ENCODE measurements at regions not wholly inside any gene's neighbourhood (a gene's known extent, or its start where the extent isn't known, plus 50 kb on each side); places are given as distances from the start of the nearest gene placed in this dataset.

DNA sequence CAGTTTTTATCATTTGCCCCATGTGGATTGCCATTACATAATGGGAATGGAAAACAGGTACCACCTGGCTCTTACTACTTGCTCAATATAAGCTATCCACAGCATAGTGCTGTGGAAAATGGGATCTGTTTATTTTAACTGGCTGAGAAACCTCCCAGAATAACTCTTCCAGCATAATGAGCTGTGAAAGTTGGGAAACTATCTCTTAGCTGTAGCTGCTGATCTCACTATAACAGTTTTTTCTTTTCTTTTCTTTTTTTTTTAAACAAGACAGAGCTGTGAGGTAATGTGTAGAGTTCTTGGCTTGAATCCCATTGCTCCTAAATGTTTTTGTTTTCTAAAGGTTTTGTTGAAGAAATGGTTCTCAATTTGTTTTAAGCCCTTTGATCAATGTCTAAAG, 988.3 kb downstream of the PCDH19 start:
- H3K27me3 ChIP-seq (ENCODE audit: control insufficient read depth, insufficient read depth, low read length): no peaks in the 10 kb centered on the region
- no peak for DNase-seq (ENCODE audit: low read depth)

GRCh38 chrX:99415470-99415869, 994.6 kb downstream of the PCDH19 start:
- H3K27me3 ChIP-seq (ENCODE audit: control insufficient read depth, insufficient read depth, low read length): no peaks in the 10 kb centered on the region
- no peak for TF ChIP-seq CTCF (IDR thresholded peaks at IDR 0.05; ENCODE audit: insufficient read depth, low read depth, low read length)
- H3K4me3 ChIP-seq (ENCODE audit: low read depth, low read length): no peak overlapping the region
- ChIA-PET POLR2A (no interaction called here), CTCF (no interaction called here)
- no peak for DNase-seq (ENCODE audit: low read depth)
- no peaks in the 10 kb centered on the region for H3K36me3 ChIP-seq (ENCODE audit: control insufficient read depth, insufficient read depth, low read length)

More for the DNA sequence above, 988.3 kb downstream of the PCDH19 start:
- Histone ChIP-seq H3K36me3 (ENCODE audit: control insufficient read depth, insufficient read depth, low read length) (no peaks in the 10 kb centered on the region), H3K4me3 (ENCODE audit: low read depth, low read length) (no peak overlapping the region)
- ChIA-PET CTCF (no interaction called here), POLR2A (no interaction called here)
- TF ChIP-seq CTCF (IDR thresholded peaks at IDR 0.05; ENCODE audit: insufficient read depth, low read depth, low read length): no peak

GRCh38 chrX:99413317-99413716, 996.8 kb downstream of the PCDH19 start:
- Histone ChIP-seq H3K4me3 (ENCODE audit: low read depth, low read length) (no peak overlapping the region), H3K27me3 (ENCODE audit: control insufficient read depth, insufficient read depth, low read length) (no peaks in the 10 kb centered on the region), H3K36me3 (ENCODE audit: control insufficient read depth, insufficient read depth, low read length) (no peaks in the 10 kb centered on the region)
- ChIA-PET CTCF (no interaction called here), POLR2A (no interaction called here)
- no peak for DNase-seq (ENCODE audit: low read depth)
- TF ChIP-seq CTCF (IDR thresholded peaks at IDR 0.05; ENCODE audit: insufficient read depth, low read depth, low read length): no peak

- POLR2A ChIA-PET: no interaction called here
- DNase-seq (ENCODE audit: low read depth): no peak
- CTCF ChIA-PET: no interaction called here
- Histone ChIP-seq H3K27me3 (ENCODE audit: control insufficient read depth, insufficient read depth, low read length) (no peaks in the 10 kb centered on the region), H3K4me3 (ENCODE audit: low read depth, low read length) (no peak overlapping the region), H3K36me3 (ENCODE audit: control insufficient read depth, insufficient read depth, low read length) (no peaks in the 10 kb centered on the region)
- TF ChIP-seq CTCF (IDR thresholded peaks at IDR 0.05; ENCODE audit: insufficient read depth, low read depth, low read length): no peak
Observed at GRCh38 chrX:99398545-99398944, 1011.5 kb downstream of the PCDH19 start.

- no peak for DNase-seq (ENCODE audit: low read depth)
- no peaks in the 10 kb centered on the region for H3K36me3 ChIP-seq (ENCODE audit: control insufficient read depth, insufficient read depth, low read length)
- ChIA-PET CTCF (no interaction called here), POLR2A (no interaction called here)
- H3K27me3 ChIP-seq (ENCODE audit: control insufficient read depth, insufficient read depth, low read length): no peaks in the 10 kb centered on the region
- H3K4me3 ChIP-seq (ENCODE audit: low read depth, low read length): no peak overlapping the region
- TF ChIP-seq CTCF (IDR thresholded peaks at IDR 0.05; ENCODE audit: insufficient read depth, low read depth, low read length): no peak
Observed at GRCh38 chrX:99397879-99398278, 1012.2 kb downstream of the PCDH19 start.

All from BJ (cell line).